DND-41 (cell line): ENCODE measurements at regions not wholly inside any gene's neighbourhood (a gene's known extent, or its start where the extent isn't known, plus 50 kb on each side); places are given as distances from the start of the nearest gene placed in this dataset.

ENCODE experiments used
- EZH2 ChIP-seq: IDR thresholded peaks from 3 replicates; pipeline ENCODE4 v1.6.1; 2012; ENCODE audit warnings: borderline replicate concordance, low read depth, mild to moderate bottlenecking, moderate library complexity, low read length, inconsistent platforms; ENCODE audit not compliant: severe bottlenecking
- TF ChIP-seq, protein P1 (sequence below): IDR thresholded peaks from 2 replicates; pipeline ENCODE4 v1.5.1; 2012; ENCODE audit warnings: borderline replicate concordance, low read length, moderate library complexity, mild to moderate bottlenecking; ENCODE audit not compliant: poor library complexity, severe bottlenecking; ENCODE audit errors: extremely low read depth

DNA sequence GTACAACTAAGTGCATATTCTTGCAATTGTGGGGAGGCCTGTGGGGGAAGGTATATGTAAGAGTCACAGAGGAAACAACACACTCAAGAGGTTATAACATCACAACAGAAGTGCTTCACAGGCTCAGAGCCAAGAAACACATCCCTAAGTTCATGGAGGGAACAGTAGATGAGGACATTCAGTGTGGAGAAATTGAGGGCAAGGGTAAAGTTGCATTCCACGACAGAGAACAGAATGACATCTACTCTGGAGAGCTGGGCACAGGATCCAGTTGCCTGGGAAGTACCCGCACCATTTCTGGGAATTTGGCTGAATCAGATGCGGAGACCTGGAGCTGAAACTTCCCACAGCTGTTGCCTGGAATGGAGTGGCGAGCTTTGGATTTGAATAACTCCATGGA, 197.2 kb downstream of the NXNL2 start:
- TF ChIP-seq, protein P1, sequence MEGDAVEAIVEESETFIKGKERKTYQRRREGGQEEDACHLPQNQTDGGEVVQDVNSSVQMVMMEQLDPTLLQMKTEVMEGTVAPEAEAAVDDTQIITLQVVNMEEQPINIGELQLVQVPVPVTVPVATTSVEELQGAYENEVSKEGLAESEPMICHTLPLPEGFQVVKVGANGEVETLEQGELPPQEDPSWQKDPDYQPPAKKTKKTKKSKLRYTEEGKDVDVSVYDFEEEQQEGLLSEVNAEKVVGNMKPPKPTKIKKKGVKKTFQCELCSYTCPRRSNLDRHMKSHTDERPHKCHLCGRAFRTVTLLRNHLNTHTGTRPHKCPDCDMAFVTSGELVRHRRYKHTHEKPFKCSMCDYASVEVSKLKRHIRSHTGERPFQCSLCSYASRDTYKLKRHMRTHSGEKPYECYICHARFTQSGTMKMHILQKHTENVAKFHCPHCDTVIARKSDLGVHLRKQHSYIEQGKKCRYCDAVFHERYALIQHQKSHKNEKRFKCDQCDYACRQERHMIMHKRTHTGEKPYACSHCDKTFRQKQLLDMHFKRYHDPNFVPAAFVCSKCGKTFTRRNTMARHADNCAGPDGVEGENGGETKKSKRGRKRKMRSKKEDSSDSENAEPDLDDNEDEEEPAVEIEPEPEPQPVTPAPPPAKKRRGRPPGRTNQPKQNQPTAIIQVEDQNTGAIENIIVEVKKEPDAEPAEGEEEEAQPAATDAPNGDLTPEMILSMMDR: no peak
- no peak for TF ChIP-seq EZH2
